MM.1S (cell line): ENCODE measurements at regions not wholly inside any gene's neighbourhood (a gene's known extent, or its start where the extent isn't known, plus 50 kb on each side); places are given as distances from the start of the nearest gene placed in this dataset.

Source experiments
- CTCF ChIP-seq: fragments of 300-600 bp; sonication (generic); IDR thresholded peaks from 2 replicates; pipeline ENCODE4 v1.5.1; 2016; ENCODE audit warnings: antibody characterized with exemption, low read length, mixed read lengths
- EZH2 ChIP-seq: fragments of 300-600 bp; sonication (generic); optimal IDR thresholded peaks from 2 replicates; pipeline ENCODE3; 2017; ENCODE audit warnings: low read depth, mild to moderate bottlenecking, antibody characterized with exemption, low read length, mixed read lengths
- EZH2phosphoT487 ChIP-seq: fragments of 300-600 bp; sonication (generic); IDR thresholded peaks from 2 replicates; pipeline ENCODE4 v1.6.1; 2018; ENCODE audit warnings: antibody characterized with exemption, low read length

- no peak for TF ChIP-seq CTCF
- TF ChIP-seq EZH2: no peak
- TF ChIP-seq EZH2phosphoT487: no peak
Observed at GRCh38 chr12:67773896-67774295, 125.4 kb downstream of the DYRK2 start.
